ENCODE measurements at regions not wholly inside any gene's neighbourhood (a gene's known extent, or its start where the extent isn't known, plus 50 kb on each side); places are given as distances from the start of the nearest gene placed in this dataset.
"Not testable (repeated sequence)": the region's sequence is repeated elsewhere in the genome, so short reads cannot be mapped to it uniquely, and the experiment has no call there.

DNA sequence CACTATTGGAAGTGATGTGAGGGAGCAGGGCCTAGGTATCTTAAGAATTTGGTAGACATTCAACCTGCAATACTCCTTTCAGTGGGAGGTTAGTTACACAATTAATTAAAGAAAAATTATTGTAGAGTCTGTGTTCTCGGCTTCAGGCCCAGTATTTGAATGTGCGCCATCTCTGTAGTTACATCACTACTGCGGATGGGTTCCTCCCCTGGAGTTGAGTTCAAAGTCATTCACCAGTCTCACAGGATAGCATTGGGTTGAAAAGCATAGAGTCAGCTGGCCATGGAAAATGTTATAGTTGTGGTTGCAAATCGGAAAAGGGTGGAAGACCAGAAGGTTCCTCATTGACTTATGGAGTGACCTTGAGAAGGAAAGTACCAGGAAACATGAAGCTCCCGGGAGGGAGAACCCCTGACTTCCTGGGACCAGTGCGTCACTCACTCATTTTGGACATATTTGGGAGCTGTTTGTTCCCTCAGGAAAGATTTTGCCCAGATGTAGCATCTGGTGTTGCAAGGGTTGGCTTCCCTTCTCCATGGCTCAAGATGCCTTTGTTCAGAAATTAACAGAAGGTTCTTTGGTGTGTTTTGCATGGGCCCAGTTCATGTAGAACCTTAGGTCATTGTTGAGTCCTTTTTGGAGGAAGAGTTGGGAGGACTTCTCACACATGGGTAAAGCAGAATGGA lies 111.8 kb downstream of the SRGAP2 start:
- DNase-seq: not testable (repeated sequence)

DNA sequence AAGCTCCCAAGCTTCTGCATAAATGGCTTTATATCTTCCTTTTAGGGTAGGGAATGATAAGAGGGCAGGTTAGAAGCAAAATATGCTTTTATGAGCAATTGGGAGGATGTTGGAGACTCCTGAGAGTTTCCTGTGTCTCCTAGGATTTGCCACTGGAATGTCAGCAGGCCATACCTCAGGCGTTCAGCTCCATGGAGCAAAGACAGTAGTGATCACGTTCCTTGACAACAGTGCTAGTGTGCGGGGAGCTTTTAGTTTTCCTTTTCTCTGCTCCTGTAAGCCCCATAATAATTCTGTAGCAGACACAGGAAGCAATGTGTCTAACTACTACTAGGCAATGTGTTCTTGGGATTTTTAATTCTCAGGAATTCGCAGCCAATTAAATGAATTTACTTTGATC lies 113.6 kb downstream of the SRGAP2 start:
- DNase-seq: not testable (repeated sequence)

DNA sequence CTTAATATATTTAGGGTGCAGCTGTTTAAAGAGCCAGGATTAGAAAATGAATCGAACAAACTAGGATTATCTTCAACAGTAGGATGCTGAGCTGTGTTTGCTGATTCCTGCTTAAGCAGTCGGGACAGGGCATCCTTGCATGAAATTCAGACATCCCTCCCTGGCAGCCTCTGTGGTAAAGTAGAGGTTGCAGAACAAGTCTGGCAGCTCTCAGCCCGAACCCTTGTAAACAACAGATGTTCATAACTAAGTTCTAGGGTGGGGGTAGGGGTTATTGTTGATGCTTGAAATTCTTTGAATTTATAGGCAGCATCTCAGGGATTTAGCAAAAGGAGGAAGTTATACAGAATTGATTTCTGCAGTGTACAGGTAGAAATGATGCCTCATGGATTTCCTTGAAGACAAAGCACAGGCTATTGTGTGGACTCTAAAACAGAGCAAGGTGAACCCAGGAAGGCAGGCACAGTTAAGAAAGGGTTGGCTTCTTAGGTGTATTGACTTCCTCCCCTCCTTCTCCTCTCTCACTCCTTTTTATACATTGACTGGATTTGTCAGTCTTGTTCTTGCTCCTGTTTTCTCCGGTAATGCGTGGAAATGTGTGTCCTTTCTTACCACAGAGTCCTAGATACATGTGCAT lies 114.7 kb downstream of the SRGAP2 start:
- peak in 1 of 3 experiments; percentile 9 for DNase-seq

DNA sequence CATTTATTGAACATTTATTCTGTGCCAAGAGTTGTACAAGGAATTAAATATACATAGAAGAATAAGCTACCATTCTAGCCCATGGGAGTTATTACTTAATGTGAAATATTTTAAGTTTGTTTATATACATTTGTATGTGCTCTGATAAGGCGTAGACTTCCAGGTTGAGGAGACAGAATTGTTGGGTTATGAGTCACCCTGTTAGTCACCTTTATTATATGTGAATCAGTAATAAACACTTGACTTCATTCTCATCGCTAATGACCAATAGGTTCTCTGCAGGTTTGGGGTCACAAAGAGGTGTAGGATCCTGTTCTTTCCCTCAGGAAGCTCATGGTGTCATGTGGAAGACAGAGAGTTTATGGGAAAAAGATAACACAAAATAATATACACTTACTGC lies 116.9 kb downstream of the SRGAP2 start:
- not testable (repeated sequence) for DNase-seq

DNA sequence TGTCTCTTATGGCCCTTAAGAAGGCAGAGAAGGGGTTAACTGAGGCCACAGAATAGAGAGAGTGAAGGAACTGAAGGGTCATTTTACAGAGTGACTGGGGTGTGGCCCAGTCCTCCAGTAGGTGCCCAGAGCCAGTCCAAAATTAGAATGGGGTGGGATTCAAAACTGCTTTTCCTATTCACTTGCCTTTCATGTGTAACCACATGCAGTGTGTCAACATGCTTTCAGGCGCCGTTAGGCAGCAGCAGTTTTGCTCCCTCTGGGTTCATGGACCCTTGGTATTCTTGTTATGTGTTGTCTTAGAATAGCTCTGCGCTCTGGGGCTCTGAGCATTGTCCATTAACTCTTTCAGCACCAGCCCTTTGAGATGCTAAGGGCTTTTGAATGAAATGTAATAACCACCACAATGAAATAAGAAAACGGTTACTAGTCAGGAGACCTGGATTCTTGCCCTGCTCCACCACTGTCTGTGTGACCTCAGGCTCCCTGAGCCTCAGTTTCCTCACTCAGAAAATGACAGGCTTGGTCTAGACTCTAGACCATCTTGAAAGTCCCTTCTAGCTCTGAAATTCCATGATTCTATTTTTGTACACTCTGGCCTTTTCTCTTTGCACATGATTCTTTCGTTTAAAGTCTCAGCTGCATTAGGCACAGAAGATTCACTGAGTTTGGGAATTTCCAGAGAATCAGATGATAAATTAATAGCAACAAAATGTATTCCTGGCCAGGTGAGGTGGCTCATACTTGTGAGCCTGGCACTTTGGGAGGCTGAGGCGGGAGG lies 123.0 kb downstream of the SRGAP2 start:
- DNase-seq: not testable (repeated sequence)

DNA sequence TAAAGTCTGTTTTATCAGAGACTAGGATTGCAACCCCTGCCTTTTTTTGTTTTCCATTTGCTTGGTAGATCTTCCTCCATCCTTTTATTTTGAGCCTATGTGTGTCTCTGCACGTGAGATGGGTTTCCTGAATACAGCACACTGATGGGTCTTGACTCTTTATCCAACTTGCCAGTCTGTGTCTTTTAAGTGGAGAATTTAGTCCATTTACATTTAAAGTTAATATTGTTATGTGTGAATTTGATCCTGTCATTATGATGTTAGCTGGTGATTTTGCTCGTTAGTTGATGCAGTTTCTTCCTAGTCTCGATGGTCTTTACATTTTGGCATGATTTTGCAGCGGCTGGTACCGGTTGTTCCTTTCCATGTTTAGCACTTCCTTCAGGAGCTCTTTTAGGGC lies 128.3 kb downstream of the SRGAP2 start:
- not testable (repeated sequence) for DNase-seq

DNA sequence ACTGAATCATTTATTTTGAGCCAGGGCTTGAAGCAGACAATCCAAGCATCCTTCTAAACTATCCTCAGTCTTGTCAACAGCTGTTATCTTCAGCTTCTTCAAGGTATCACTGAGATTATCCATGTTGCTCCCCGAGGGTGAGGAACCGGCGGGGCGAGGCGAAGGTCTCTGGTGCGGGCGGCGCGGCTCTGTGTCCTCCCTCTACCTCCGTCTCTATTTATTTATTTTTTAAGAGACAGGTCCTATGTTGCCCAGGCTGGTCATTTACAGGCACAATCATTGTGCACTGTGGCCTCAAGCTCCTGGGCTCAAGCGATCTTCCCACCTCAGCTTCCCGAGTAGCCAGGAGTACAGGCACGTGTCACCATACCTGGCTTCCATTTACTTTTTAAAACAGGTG lies 130.0 kb downstream of the SRGAP2 start:
- DNase-seq: not testable (repeated sequence)

DNA sequence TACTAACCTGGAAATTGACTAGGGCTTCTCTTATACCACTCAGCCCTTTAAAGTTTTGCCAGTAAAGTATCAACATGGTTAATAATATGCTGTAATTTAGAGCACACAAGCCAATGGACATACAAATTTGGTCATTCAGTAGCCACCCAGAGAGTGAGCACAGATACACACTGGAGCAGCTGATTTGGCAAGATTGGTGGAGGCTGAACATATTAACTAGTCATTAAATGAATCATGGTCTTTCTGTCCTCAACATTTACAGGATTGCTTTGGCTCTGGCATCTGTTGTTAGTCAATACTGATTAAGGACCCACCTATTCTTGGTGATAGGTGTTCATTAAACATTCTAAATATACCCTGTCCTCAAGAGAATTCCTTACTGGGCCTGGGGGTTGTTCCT lies 130.6 kb downstream of the SRGAP2 start:
- DNase-seq: not testable (repeated sequence)

DNA sequence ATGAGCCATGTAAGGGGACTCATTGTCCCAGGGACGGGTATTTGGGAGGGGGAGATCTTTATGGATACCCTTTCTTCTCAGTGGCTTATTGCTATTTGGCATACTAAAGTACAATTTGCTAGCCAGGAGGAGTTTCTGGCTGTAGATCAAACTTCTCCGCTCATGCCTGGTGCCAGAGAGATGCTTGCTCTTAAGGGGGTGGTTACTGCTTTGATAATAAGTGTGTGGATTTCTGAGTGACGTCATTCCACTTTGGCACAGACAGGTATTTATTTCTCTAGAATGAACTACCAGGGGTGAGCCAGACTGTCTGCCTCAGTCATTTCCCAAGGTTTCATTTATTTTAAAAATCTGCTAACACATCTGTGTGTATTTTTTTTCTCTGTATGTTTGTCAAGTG lies 131.1 kb downstream of the SRGAP2 start:
- DNase-seq: peak in 1 of 3 experiments; percentile 68

DNA sequence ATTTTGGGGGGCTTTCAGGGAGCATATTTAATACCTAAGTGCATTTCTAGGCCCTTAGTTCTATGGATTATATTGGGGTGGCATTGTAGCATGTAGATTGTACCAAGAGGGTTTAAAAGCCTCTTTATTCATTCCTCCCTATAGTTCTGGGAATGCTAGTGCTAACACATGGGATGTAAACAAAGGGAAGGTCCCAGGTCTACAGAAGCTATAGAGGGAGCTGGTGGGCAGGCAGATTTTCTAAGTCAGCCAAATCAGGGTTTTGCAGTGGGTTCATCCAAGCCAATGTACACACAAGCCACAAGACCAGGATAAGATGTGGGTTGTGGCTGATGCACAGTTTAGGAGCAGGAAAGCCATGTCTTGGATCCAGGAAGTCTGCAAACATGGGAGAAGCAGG lies 131.8 kb downstream of the SRGAP2 start:
- not testable (repeated sequence) for DNase-seq

DNA sequence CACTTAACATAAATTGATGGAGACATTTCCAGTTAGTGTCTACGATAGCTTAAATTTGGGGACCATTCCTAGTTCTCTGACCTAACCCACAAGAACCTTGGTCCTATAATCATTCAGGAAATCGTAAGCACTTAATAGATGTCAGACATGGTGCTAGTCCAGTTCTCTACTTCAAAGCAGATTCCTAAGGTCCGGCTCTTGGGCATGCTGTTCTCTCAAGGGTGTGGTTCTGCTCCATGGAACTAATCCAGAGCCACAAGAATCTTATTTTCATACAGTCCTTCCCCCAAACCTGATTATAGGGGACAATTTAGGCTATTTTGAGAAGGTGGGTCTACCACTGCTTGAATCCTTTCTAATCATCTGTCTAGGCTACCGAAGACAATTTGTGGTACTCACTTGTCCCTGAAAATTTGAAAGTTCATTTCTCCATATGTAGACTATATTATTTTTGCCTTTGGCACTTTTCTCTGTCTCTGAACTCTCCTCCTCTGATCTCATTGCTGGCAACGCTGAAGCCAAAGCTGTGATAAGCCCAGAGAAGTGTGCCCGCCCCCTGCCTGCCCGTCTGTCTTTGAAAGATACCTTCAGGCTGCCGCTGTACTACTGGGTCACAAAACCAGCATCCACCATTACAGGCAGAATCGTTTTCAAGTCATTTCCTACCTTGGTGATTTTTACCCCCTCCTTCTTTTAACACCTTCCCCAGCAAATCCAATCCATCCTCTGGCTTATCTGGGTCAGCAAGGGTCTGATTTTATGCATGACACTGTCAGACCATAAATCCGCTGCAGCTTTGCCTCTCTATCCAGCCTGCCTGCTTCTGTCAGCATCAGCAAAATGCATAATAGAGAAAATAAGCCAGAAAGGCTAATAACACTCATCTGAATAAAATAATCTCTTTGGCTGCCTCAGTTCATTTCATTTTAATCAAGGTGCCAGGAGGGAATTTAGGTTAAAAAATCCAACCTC lies 132.8 kb downstream of the SRGAP2 start:
- DNase-seq: not testable (repeated sequence)

DNA sequence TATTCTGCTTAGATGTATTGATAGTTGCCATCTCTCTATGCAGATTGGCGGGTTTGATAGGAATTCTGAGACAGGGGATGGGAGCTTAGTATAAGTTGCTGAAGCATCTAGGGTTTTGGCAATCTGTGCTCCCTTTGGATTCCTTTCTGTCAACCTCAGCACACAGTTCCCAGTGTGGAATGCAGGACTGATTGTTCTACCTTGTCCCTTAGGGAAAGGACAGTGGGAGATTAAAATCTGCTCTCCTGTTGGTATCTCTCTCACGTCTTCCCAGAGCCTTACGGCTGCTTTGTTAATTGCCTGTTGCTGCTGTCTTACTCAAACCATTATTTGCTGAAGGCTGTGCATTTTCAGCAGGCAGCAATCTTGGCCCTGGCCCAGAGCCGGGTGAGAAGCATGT lies 133.3 kb upstream of the IKBKE start:
- DNase-seq: not testable (repeated sequence)

DNA sequence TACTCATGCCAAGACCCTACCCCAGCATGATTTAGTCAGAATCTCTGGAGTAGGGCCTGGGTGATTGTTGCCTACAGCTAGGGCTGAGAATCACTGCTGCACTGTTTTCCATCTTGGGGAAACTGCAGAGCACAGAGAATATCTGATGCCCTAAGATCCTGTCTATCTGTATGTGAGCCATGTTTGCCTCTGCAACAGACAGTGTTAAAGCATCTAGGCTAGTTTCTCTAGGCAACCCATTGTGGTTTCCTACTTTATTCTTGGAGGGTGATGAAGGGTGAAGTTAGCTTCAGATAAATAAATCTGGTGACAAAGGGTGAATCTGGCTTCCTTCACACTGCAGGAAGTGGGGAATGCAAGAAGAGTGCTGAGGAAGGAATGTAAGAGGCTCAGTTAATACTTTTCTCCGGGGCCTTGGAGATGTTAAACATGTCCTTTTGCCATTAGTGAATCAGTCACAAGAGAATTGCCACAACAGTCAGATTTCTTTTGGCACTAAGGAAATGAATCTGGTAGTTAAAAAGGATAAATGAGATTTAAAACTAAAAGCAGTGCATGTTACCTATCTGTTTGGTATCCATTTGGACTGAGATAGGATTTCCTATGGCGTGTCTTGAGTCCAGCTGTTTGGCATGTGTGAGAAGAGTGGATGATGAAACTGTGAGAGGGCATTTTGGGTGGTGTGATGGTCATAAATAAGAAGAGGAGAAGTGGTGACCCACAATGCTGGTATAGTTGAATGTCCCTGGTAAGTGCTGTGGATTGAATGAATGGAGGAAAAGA lies 119.6 kb upstream of the IKBKE start:
- not testable (repeated sequence) for DNase-seq

DNA sequence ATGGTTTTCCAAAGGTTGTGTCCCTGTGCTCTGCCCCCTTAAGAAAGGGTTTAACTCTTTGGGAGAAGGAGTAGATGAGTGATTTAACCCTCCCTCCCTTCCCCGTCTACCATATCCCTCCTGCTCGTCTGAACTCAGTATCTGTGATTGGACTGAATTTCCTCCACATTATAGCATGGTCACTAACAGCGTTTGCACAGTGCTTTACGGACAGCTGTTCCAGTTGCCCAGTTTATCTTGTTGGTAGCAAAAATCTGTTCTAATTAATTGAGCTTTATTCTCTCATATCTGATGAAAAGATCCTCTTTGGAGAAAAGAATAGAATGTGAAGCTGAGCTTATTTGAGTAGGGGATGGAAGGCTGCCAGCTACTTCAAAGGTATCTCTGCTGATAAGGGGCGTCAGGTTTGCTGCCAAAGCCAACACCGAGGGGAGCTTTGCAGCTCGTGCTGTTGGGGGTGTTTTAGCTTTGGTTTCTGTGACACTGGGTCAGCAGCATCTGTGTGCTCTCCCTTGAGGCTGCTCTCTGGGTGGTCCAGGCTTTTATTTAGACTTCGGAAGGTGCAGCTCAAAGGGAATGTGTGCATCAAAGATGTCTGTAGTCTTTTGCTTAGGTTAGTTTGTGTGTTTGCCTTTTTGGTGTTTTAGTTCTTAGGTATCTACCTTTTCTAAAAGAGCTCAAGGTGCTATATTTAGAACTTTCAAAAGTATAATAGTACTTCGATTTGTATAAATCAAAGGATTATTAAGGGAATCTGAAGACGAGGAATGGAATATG lies 118.8 kb upstream of the IKBKE start:
- not testable (repeated sequence) for DNase-seq

DNA sequence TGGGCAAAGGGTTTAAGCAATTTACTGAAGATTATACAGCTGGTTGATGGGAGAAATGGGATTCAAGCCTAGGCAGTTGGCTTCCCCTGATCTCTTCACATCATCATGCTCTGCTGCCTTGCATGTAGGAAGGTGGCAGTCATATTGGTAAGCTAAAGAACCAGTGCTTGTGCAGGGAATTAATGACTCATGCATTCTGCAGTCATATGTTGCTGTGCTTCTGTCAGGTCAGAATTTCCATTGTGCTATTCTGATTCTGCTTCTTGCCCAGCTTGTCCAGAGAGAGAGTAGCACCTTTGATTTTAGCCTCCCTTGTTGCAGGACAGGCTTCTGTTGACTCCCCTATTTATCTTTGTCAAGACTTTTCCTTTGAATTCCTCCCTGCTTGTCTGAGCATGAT lies 114.0 kb upstream of the IKBKE start:
- not testable (repeated sequence) for DNase-seq

DNA sequence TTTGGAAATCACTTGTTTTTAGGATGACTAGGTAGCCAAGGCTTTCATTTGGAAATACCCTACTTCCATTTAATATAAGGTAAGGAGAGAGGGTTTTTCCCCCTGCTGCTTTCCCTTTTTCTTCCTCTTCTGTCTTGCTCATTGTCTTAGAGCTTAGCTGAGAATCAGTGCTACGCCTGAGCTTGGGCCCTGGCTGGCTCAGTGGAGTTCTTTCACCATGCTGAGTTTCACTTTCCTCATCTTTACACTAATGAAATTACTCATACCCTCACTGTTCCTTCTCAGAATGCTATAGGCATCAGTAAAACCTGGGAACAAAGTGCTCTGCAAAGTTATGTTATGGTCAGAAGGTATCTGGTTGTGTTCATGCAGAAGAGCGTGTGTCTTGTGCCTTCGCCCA lies 112.3 kb upstream of the IKBKE start:
- DNase-seq: not testable (repeated sequence)

DNA sequence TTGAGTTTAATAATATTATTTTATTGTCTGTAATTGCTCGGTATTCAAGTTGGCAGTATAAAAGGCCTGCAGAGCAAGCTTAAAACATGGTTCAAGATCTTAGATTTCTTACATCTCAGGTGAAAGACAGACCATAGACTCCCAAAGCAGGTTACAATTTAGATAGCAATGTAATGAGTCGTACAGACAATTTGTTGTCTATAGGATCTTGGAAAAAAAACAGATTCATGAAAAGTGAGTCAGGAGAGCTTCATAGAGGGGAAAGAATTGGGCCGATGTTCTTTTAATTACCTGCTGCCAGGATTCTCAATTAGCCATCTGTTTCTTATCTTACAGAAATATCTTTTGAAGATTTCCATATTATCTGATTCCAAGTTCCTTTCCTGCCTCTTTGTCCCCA lies 111.5 kb upstream of the IKBKE start:
- DNase-seq: not testable (repeated sequence)

DNA sequence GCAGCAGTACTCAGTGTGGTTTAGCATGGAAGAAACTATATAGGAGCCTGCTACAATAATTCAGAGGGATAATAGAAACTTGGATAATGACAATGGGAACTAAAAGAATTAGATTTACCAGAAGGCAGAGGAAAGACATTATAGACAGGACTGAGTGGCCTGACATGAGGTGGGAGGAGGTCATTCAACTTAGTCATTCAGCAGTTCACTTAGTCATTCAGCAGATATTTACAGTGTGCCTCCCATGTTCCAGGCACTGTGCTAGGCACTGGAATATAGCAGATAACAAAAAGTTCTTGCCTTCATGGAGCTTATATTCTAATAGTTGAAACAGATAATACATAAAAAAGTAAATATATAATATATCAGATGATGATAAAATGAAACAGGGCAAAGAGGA lies 110.9 kb upstream of the IKBKE start:
- not testable (repeated sequence) for DNase-seq

DNA sequence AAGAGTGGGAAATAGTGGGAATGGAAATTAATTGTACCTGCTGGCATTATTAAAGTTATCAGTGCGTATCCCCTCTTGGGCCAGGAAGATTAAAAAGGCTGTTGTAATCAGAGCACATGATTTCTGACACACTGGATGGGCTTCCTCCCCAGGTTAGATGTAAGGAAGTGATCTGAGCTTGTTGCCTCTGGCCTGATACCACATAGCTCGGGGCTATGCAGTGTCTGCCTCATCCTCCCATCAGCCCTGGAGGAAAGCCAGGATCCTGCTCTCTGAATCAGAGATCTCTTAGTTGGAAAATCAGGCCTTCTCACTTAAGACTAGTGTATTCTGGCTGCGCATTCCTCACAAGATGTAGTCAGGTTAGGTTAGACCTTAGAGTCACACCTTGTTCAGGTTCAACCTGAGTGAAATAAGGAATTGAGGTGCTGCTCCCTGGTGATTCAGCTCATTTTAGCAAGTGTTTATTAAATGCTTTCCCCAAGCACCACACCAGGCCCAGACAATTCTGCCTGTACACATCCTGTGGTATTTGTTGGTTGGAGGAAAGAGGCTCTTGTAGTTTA lies 108.2 kb upstream of the IKBKE start:
- not testable (repeated sequence) for DNase-seq

DNA sequence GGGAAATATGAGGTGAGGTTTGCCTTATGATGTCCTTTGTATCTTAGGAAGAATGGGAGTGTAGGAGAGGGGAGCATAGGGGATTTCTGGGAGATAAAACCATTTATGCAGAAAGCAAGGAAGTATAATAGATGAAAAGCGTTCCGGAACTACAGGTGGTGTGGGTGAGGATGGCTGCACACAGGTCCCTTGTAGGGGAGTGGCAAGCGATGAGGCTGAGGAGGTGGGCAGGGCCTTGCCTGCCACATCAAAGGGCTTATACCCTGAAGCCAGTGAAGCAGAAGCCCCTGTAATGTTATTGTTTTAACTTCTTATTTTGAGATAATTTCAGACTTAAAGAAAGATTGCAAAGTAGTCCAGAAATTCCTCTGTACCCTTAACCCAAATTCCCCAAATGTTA lies 107.3 kb upstream of the IKBKE start:
- not testable (repeated sequence) for DNase-seq

DNA sequence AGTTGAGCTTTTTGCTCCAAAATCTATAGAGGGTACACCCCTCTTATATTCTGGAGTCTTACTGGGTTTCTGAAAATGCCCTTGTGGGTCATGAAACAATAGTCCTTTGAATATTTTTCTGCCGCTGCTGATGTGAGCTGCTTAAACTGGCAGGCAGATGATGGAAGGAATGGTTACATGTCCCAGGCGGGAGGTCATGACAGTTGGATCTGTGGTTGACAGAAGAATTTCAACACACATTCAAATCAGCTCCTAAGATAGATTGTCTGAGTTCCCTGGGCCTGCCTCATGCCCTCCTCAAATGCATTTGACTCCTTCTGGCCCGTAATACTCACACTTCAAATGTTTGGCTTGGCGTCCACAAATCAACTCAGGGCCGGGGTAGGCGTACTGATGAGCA lies 105.0 kb upstream of the IKBKE start:
- not testable (repeated sequence) for DNase-seq

All from NCI-H1417 (cell line).